Osteoblast (primary cell): ENCODE measurements at regions not wholly inside any gene's neighbourhood (a gene's known extent, or its start where the extent isn't known, plus 50 kb on each side); places are given as distances from the start of the nearest gene placed in this dataset.

Experiments used
- DNase-seq: peaks from one replicate; pipeline ENCODE4 v3.0.0; 2011; ENCODE audit warnings: low spot score, mixed read lengths; ENCODE audit not compliant: insufficient read length; ENCODE audit errors: missing footprints
- H2AFZ ChIP-seq: 2 replicates; pipeline ENCODE4 v1.6.0; 2011; ENCODE audit warnings: mild to moderate bottlenecking, low read length
- H3K27ac ChIP-seq: 2 replicates; pipeline ENCODE4 v1.5.1; 2011; ENCODE audit warnings: mild to moderate bottlenecking, low read depth, low read length, moderate library complexity
- H3K27me3 ChIP-seq: 2 replicates; pipeline ENCODE4 v1.6.0; 2012; ENCODE audit warnings: mild to moderate bottlenecking, control low read depth, inconsistent platforms, low read length, moderate library complexity; ENCODE audit not compliant: insufficient read depth
- H3K36me3 ChIP-seq: 2 replicates; pipeline ENCODE4 v1.5.1; 2011; ENCODE audit warnings: mild to moderate bottlenecking, low read length, control low read depth, moderate library complexity; ENCODE audit not compliant: insufficient read depth
- H3K4me1 ChIP-seq: 2 replicates; pipeline ENCODE4 v1.5.1; 2011; ENCODE audit warnings: mild to moderate bottlenecking, low read length, control low read depth, moderate library complexity; ENCODE audit not compliant: insufficient read depth
- H3K4me2 ChIP-seq: 2 replicates; pipeline ENCODE4 v1.6.0; 2011; ENCODE audit warnings: mild to moderate bottlenecking, low read length; ENCODE audit not compliant: insufficient read depth
- H3K4me3 ChIP-seq: fragments of 200-600 bp; sonication (generic); 3 replicates; pipeline ENCODE4 v1.5.1; 2012; ENCODE audit warnings: mild to moderate bottlenecking, low read length, inconsistent platforms; ENCODE audit not compliant: insufficient read depth
- H3K79me2 ChIP-seq: 2 replicates; pipeline ENCODE4 v1.6.0; 2012; ENCODE audit warnings: mild to moderate bottlenecking, low read length, control low read depth, inconsistent platforms; ENCODE audit not compliant: insufficient read depth
- H3K9me3 ChIP-seq: 2 replicates; pipeline ENCODE4 v1.5.1; 2011; ENCODE audit warnings: low read depth, low read length, control low read depth
- H4K20me1 ChIP-seq: 2 replicates; pipeline ENCODE4 v1.6.0; 2012; ENCODE audit warnings: mild to moderate bottlenecking, low read length, control low read depth; ENCODE audit not compliant: insufficient read depth
- TF ChIP-seq, protein P1 (sequence below): IDR thresholded peaks from 2 replicates; pipeline ENCODE4 v1.5.1; 2011; ENCODE audit warnings: mild to moderate bottlenecking, low read depth, low read length, moderate library complexity; ENCODE audit errors: extremely low read depth

GRCh38 chr16:80142940-80143339 lies 397.9 kb upstream of the DYNLRB2 start:
- Histone ChIP-seq H3K4me3 (no peak overlapping the region), H3K4me1 (peaks cover 21% of the 10 kb centered on the region), H4K20me1 (no peaks in the 10 kb centered on the region), H3K4me2 (no peak overlapping the region), H3K36me3 (no peaks in the 10 kb centered on the region), H3K79me2 (no peaks in the 10 kb centered on the region), H2AFZ (no peak overlapping the region), H3K27me3 (no peaks in the 10 kb centered on the region), H3K9me3 (no peaks in the 10 kb centered on the region), H3K27ac (no peak overlapping the region)
- TF ChIP-seq, protein P1, sequence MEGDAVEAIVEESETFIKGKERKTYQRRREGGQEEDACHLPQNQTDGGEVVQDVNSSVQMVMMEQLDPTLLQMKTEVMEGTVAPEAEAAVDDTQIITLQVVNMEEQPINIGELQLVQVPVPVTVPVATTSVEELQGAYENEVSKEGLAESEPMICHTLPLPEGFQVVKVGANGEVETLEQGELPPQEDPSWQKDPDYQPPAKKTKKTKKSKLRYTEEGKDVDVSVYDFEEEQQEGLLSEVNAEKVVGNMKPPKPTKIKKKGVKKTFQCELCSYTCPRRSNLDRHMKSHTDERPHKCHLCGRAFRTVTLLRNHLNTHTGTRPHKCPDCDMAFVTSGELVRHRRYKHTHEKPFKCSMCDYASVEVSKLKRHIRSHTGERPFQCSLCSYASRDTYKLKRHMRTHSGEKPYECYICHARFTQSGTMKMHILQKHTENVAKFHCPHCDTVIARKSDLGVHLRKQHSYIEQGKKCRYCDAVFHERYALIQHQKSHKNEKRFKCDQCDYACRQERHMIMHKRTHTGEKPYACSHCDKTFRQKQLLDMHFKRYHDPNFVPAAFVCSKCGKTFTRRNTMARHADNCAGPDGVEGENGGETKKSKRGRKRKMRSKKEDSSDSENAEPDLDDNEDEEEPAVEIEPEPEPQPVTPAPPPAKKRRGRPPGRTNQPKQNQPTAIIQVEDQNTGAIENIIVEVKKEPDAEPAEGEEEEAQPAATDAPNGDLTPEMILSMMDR = no peak
- no peak for DNase-seq

DNA sequence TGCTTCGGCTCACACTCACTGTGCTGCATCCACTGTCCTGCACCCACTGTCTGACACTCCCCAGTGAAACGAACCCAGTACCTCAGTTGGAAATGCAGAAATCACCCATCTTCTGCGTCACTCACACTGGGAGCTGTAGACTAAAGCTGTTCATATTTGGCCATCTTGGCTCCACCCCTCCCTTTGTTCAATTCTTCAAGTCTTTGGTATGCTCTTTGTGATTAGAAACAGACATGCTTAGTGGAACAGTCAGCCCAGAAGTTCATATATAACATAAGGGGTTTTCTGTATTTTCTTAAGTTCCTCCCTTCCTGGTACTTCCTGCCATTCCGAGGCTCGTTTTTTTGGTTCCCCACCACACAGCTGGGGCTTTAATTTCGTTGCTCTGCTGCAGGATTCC lies 398.5 kb upstream of the DYNLRB2 start:
- TF ChIP-seq, protein P1 = no peak
- no peaks in the 10 kb centered on the region for H3K27me3 ChIP-seq
- no peak overlapping the region for H3K4me2 ChIP-seq
- H3K79me2 ChIP-seq = no peaks in the 10 kb centered on the region
- H3K36me3 ChIP-seq = no peaks in the 10 kb centered on the region
- no peak overlapping the region for H3K4me3 ChIP-seq
- H2AFZ ChIP-seq = no peak overlapping the region
- no peaks in the 10 kb centered on the region for H3K9me3 ChIP-seq
- DNase-seq = peak; percentile 65
- no peaks in the 10 kb centered on the region for H4K20me1 ChIP-seq
- peaks cover 16% of the 10 kb centered on the region for H3K4me1 ChIP-seq
- H3K27ac ChIP-seq = no peak overlapping the region

- no peak overlapping the region for H3K27ac ChIP-seq
- no peaks in the 10 kb centered on the region for H3K79me2 ChIP-seq
- peaks cover 5% of the 10 kb centered on the region for H3K4me1 ChIP-seq
- TF ChIP-seq, protein P1 = no peak
- H3K9me3 ChIP-seq = no peaks in the 10 kb centered on the region
- no peaks in the 10 kb centered on the region for H3K36me3 ChIP-seq
- no peaks in the 10 kb centered on the region for H4K20me1 ChIP-seq
- no peaks in the 10 kb centered on the region for H3K27me3 ChIP-seq
- no peak overlapping the region for H3K4me3 ChIP-seq
- no peak overlapping the region for H3K4me2 ChIP-seq
- no peak for DNase-seq
- H2AFZ ChIP-seq = no peak overlapping the region
Measured at GRCh38 chr16:80129791-80130190, 411.0 kb upstream of the DYNLRB2 start.

DNA sequence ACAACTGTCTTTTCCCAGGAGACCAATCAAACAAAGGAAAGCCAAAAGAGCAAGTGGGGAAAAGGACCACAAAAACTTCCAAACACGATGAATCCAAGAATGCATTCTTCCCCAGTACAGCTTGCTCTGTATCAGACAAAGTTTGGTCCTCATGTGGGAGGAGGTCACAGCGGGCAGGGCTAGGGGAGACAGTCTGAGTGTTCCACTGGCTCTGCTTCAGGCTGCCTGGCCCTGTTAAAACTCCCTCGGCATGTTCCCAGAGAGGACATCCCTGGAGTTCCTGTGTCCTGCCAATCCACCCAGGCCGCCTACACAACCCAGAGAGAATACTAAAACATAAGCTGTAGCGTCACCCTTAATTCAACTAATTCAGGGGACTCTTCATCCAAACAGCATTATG lies 415.1 kb upstream of the DYNLRB2 start:
- no peak overlapping the region for H3K4me2 ChIP-seq
- peaks cover 18% of the 10 kb centered on the region for H3K4me1 ChIP-seq
- H3K27ac ChIP-seq = no peak overlapping the region
- no peaks in the 10 kb centered on the region for H3K9me3 ChIP-seq
- H3K27me3 ChIP-seq = no peaks in the 10 kb centered on the region
- no peak overlapping the region for H2AFZ ChIP-seq
- H3K79me2 ChIP-seq = no peaks in the 10 kb centered on the region
- TF ChIP-seq, protein P1 = no peak
- peak; percentile 13 for DNase-seq
- no peaks in the 10 kb centered on the region for H4K20me1 ChIP-seq
- H3K36me3 ChIP-seq = no peaks in the 10 kb centered on the region
- no peak overlapping the region for H3K4me3 ChIP-seq
